ENCODE measurements at regions not wholly inside any gene's neighbourhood (a gene's known extent, or its start where the extent isn't known, plus 50 kb on each side); places are given as distances from the start of the nearest gene placed in this dataset.

- no peak for TF ChIP-seq POLR2A (IDR thresholded peaks at IDR 0.05)
- TF ChIP-seq CTCF (IDR thresholded peaks at IDR 0.05): no peak
Observed at GRCh38 chr15:46620392-46621013, 985.7 kb downstream of the SQOR start.

Measured in uterus (tissue), 2 donors.